Common myeloid progenitor, CD34-positive (primary cell): ENCODE measurements at regions not wholly inside any gene's neighbourhood (a gene's known extent, or its start where the extent isn't known, plus 50 kb on each side); places are given as distances from the start of the nearest gene placed in this dataset.

ENCODE experiments used
- CTCF ChIA-PET: fragments of 350-600 bp; sonication (Branson Sonifier 250); formaldehyde crosslinking; loops from one replicate; lab custom pipeline; 2021; ENCODE audit warnings: antibody characterized with exemption; lab: Charles Lee
- POLR2A ChIA-PET: fragments of 350-600 bp; sonication (Branson Sonifier 250); formaldehyde crosslinking; loops from one replicate; lab custom pipeline; 2021; ENCODE audit warnings: antibody characterized with exemption; lab: Charles Lee
- DNase-seq, 3 donors: peaks; one replicate each; pipeline versions ENCODE4 v3.0.0 to v3.0.0-alpha.2; 2013
- H3K27ac ChIP-seq, 2 experiments: 1 replicate in 1 of 2; 2 replicates in 1 of 2; pipeline ENCODE4 v1.7.0; 2013; ENCODE audit warnings: inconsistent platforms in 2 of 2, low read length in 2 of 2, mild to moderate bottlenecking in 2 of 2, low read depth in 1 of 2, moderate library complexity in 1 of 2; ENCODE audit not compliant: severe bottlenecking in 2 of 2, insufficient read depth in 1 of 2, poor library complexity in 1 of 2
- H3K27me3 ChIP-seq, 5 experiments: replicated peaks in 2 of 5; 1 replicate in 3 of 5; 2 replicates in 2 of 5; pipeline versions ENCODE4 v1.6.1 to v1.7.0; 2013; ENCODE audit warnings: low read length in 4 of 5, mild to moderate bottlenecking in 2 of 5, moderate library complexity in 2 of 5, inconsistent platforms in 1 of 5; ENCODE audit not compliant: insufficient read depth in 5 of 5, control insufficient read depth in 4 of 5
- H3K36me3 ChIP-seq, 4 experiments: 1 replicate in 2 of 4; 2 replicates in 2 of 4; pipeline versions ENCODE4 v1.6.1 to v1.7.0; 2013; ENCODE audit warnings: low read length in 3 of 4, control low read depth in 1 of 4, mild to moderate bottlenecking in 1 of 4; ENCODE audit not compliant: control insufficient read depth in 4 of 4, insufficient read depth in 4 of 4
- H3K4me1 ChIP-seq, 4 experiments: 1 replicate in 3 of 4; 2 replicates in 1 of 4; pipeline versions ENCODE4 v1.6.1 to v1.7.1; 2013; ENCODE audit warnings: low read length in 3 of 4, mild to moderate bottlenecking in 3 of 4, control low read depth in 1 of 4, inconsistent platforms in 1 of 4, moderate library complexity in 1 of 4; ENCODE audit not compliant: control insufficient read depth in 4 of 4, insufficient read depth in 4 of 4; ENCODE audit errors: control extremely low read depth in 1 of 4
- H3K4me3 ChIP-seq, 7 experiments: 1 replicate in 4 of 7; 2 replicates in 3 of 7; pipeline versions ENCODE4 v1.5.1 to v1.7.0; 2013; ENCODE audit warnings: mild to moderate bottlenecking in 7 of 7, low read length in 6 of 7, moderate library complexity in 6 of 7, inconsistent platforms in 2 of 7, low read depth in 2 of 7, control low read depth in 1 of 7; ENCODE audit not compliant: insufficient read depth in 4 of 7, control insufficient read depth in 1 of 7; ENCODE audit errors: extremely low read depth in 1 of 7
- H3K9me3 ChIP-seq, 5 experiments: 1 replicate in 4 of 5; 2 replicates in 1 of 5; pipeline versions ENCODE4 v1.6.1 to v1.7.1; 2013; ENCODE audit warnings: low read length in 4 of 5, mild to moderate bottlenecking in 2 of 5, inconsistent platforms in 1 of 5, low read depth in 1 of 5, moderate library complexity in 1 of 5; ENCODE audit not compliant: control insufficient read depth in 4 of 5, insufficient read depth in 2 of 5; ENCODE audit errors: control extremely low read depth in 1 of 5
- WGBS: methylation state at CpG from one replicate; pipeline ENCODE4 v1.1.5; 2013; ENCODE audit not compliant: insufficient coverage; 5-methylcytosine and 5-hydroxymethylcytosine counted together

- ChIA-PET CTCF (no interaction called here), POLR2A (no interaction called here)
- DNase-seq: no peak
- no peaks in the 10 kb centered on the region for H3K27me3 ChIP-seq
- H3K9me3 ChIP-seq: no peaks in the 10 kb centered on the region
- H3K27ac ChIP-seq: no peak overlapping the region
- H3K4me1 ChIP-seq: peaks cover 0 to 17% (median under 1%) of the 10 kb centered on the region in 4 experiments
- H3K36me3 ChIP-seq: no peaks in the 10 kb centered on the region
- 100% methylated on average over 2 of the region's 4 CpGs for WGBS
- no peak overlapping the region for H3K4me3 ChIP-seq
These were observed 104.1 kb upstream of the SLC25A33 start for GRCh38 chr1:9435153-9435636.

- Histone ChIP-seq H3K4me1 (peaks cover 0 to 17% (median under 1%) of the 10 kb centered on the region in 4 experiments), H3K36me3 (no peaks in the 10 kb centered on the region), H3K4me3 (no peak overlapping the region), H3K27me3 (peaks cover 0 to 4% (median 0%) of the 10 kb centered on the region in 5 experiments), H3K27ac (no peak overlapping the region), H3K9me3 (no peaks in the 10 kb centered on the region)
- ChIA-PET POLR2A (no interaction called here), CTCF (no interaction called here)
- no peak for DNase-seq
- 81% methylated on average over 4 of the region's 5 CpGs for WGBS
These were observed 103.2 kb upstream of the SLC25A33 start for GRCh38 chr1:9435854-9436640.

GRCh38 chr1:9437961-9438430 is 101.3 kb upstream of the SLC25A33 start:
- CTCF ChIA-PET: interaction anchor here (1.3 to 2.7 kb wide), 4 partner anchors 11 to 53 kb away, joined by 4 to 7 read pairs (median 6); no protein-coding TSS in a partner anchor

GRCh38 chr1:9438431-9439073 is 100.7 kb upstream of the SLC25A33 start:
- 90% methylated on average over 7 of the region's 12 CpGs for WGBS
- Histone ChIP-seq H3K4me3 (no peak overlapping the region), H3K4me1 (peaks cover 0 to 17% (median under 1%) of the 10 kb centered on the region in 4 experiments), H3K9me3 (no peaks in the 10 kb centered on the region), H3K27ac (no peak overlapping the region), H3K27me3 (peaks cover 0 to 4% (median 0%) of the 10 kb centered on the region in 5 experiments), H3K36me3 (no peaks in the 10 kb centered on the region)
- ChIA-PET POLR2A (interaction anchor here (0.7 to 1.5 kb wide), 2 partner anchors 12 to 39 kb away, joined by 3 read pairs; no protein-coding TSS in a partner anchor), CTCF (interaction anchor here (1.0 to 4.4 kb wide), 6 partner anchors 12 to 52 kb away, joined by 3 to 18 read pairs (median 6); no protein-coding TSS in a partner anchor)
- peak in 1 of 3 donors; percentile 19 for DNase-seq

More at GRCh38 chr1:9437961-9438430, 101.3 kb upstream of the SLC25A33 start:
- Histone ChIP-seq H3K4me3 (no peak overlapping the region), H3K27ac (no peak overlapping the region), H3K9me3 (no peaks in the 10 kb centered on the region), H3K4me1 (peaks cover 0 to 17% (median under 1%) of the 10 kb centered on the region in 4 experiments), H3K36me3 (no peaks in the 10 kb centered on the region), H3K27me3 (peaks cover 0 to 4% (median 0%) of the 10 kb centered on the region in 5 experiments)
- no peak for DNase-seq
- WGBS: 97% methylated on average over 13 of the region's 14 CpGs
- POLR2A ChIA-PET: interaction anchor here (0.7 to 1.5 kb wide), 2 partner anchors 12 to 39 kb away, joined by 3 read pairs; no protein-coding TSS in a partner anchor

- POLR2A ChIA-PET: interaction anchor here (1.5 kb wide), 1 partner anchor 40 kb away, joined by 3 read pairs; no protein-coding TSS in a partner anchor
- 90% methylated on average over 9 of the region's 9 CpGs for WGBS
- DNase-seq: peak in 1 of 3 donors; percentile 11
- peaks cover 0 to 17% (median under 1%) of the 10 kb centered on the region in 4 experiments for H3K4me1 ChIP-seq
- no peaks in the 10 kb centered on the region for H3K9me3 ChIP-seq
- no peak overlapping the region for H3K27ac ChIP-seq
- no peaks in the 10 kb centered on the region for H3K36me3 ChIP-seq
- peaks cover 0 to 4% (median 0%) of the 10 kb centered on the region in 5 experiments for H3K27me3 ChIP-seq
- H3K4me3 ChIP-seq: no peak overlapping the region
- CTCF ChIA-PET: interaction anchor here (1.0 to 4.4 kb wide), 8 partner anchors 13 to 192 kb away, joined by 3 to 18 read pairs (median 5); no protein-coding TSS in a partner anchor
These were observed 100.0 kb upstream of the SLC25A33 start for GRCh38 chr1:9439074-9439761.

- no peak overlapping the region for H3K4me3 ChIP-seq
- WGBS: 100% methylated on average over 5 of the region's 7 CpGs
- ChIA-PET POLR2A (no interaction called here), CTCF (interaction anchor here (0.9 to 4.4 kb wide), 5 partner anchors 12 to 156 kb away, joined by 3 to 18 read pairs (median 3); no protein-coding TSS in a partner anchor)
- H3K9me3 ChIP-seq: no peaks in the 10 kb centered on the region
- DNase-seq: no peak
- H3K27ac ChIP-seq: no peak overlapping the region
- no peaks in the 10 kb centered on the region for H3K36me3 ChIP-seq
- peaks cover 0 to 4% (median 0%) of the 10 kb centered on the region in 5 experiments for H3K27me3 ChIP-seq
- peaks cover 0 to 17% (median under 1%) of the 10 kb centered on the region in 4 experiments for H3K4me1 ChIP-seq
These were observed 99.0 kb upstream of the SLC25A33 start for GRCh38 chr1:9440261-9440660.
